ENCODE measurements at regions not wholly inside any gene's neighbourhood (a gene's known extent, or its start where the extent isn't known, plus 50 kb on each side); places are given as distances from the start of the nearest gene placed in this dataset.
"Not testable (repeated sequence)": the region's sequence is repeated elsewhere in the genome, so short reads cannot be mapped to it uniquely, and the experiment has no call there.

- no peak for DNase-seq (ENCODE audit: low spot score)
Measured at GRCh38 chr7:24434972-24435371, 138.3 kb upstream of the PALS2 start.

- DNase-seq (ENCODE audit: low spot score) = no peak
Measured at GRCh38 chr7:24436131-24436920, 136.9 kb upstream of the PALS2 start.

GRCh38 chr7:24438232-24438631, 135.0 kb upstream of the PALS2 start:
- no peak for DNase-seq (ENCODE audit: low spot score)

GRCh38 chr7:24439104-24439503, 134.1 kb upstream of the PALS2 start:
- not testable (repeated sequence) for DNase-seq (ENCODE audit: low spot score)

GRCh38 chr7:24440892-24441291, 132.4 kb upstream of the PALS2 start:
- no peak for DNase-seq (ENCODE audit: low spot score)

GRCh38 chr7:24441314-24442027, 131.8 kb upstream of the PALS2 start:
- no peak for DNase-seq (ENCODE audit: low spot score)

- DNase-seq (ENCODE audit: low spot score) = no peak
Measured at GRCh38 chr7:24442170-24442777, 131.0 kb upstream of the PALS2 start.

GRCh38 chr7:24444666-24445440, 128.4 kb upstream of the PALS2 start:
- no peak for DNase-seq (ENCODE audit: low spot score)

- no peak for DNase-seq (ENCODE audit: low spot score)
Measured at GRCh38 chr7:24448038-24448437, 125.2 kb upstream of the PALS2 start.

GRCh38 chr7:24449416-24449815, 123.8 kb upstream of the PALS2 start:
- not testable (repeated sequence) for DNase-seq (ENCODE audit: low spot score)

- DNase-seq (ENCODE audit: low spot score) = no peak
Measured at GRCh38 chr7:24455813-24456525, 117.3 kb upstream of the PALS2 start.

GRCh38 chr7:24456526-24457218, 116.6 kb upstream of the PALS2 start:
- DNase-seq (ENCODE audit: low spot score) = no peak

- no peak for DNase-seq (ENCODE audit: low spot score)
Measured at GRCh38 chr7:24457219-24457558, 116.1 kb upstream of the PALS2 start.

GRCh38 chr7:24462117-24462516, 111.1 kb upstream of the PALS2 start:
- no peak for DNase-seq (ENCODE audit: low spot score)

GRCh38 chr7:24462984-24463383, 110.3 kb upstream of the PALS2 start:
- no peak for DNase-seq (ENCODE audit: low spot score)

GRCh38 chr7:24463474-24463873, 109.8 kb upstream of the PALS2 start:
- no peak for DNase-seq (ENCODE audit: low spot score)

GRCh38 chr7:24464861-24465260, 108.4 kb upstream of the PALS2 start:
- no peak for DNase-seq (ENCODE audit: low spot score)

- no peak for DNase-seq (ENCODE audit: low spot score)
Measured at GRCh38 chr7:24466168-24466768, 107.0 kb upstream of the PALS2 start.

- DNase-seq (ENCODE audit: low spot score) = no peak
Measured at GRCh38 chr7:24469118-24469517, 104.1 kb upstream of the PALS2 start.

- DNase-seq (ENCODE audit: low spot score) = no peak
Measured at GRCh38 chr7:24472093-24472492, 101.2 kb upstream of the PALS2 start.

Measured in A172 (cell line).